HG03064 (cell line): ENCODE measurements at regions not wholly inside any gene's neighbourhood (a gene's known extent, or its start where the extent isn't known, plus 50 kb on each side); places are given as distances from the start of the nearest gene placed in this dataset.
"Not testable (repeated sequence)": the region's sequence is repeated elsewhere in the genome, so short reads cannot be mapped to it uniquely, and the experiment has no call there.

Experiments used
- ATAC-seq: cut with Tn5 transposase; IDR thresholded peaks from one replicate; pipeline ENCODE4 v1.9.1; 2021; ENCODE audit warnings: low read depth; ENCODE audit not compliant: unreplicated experiment

DNA sequence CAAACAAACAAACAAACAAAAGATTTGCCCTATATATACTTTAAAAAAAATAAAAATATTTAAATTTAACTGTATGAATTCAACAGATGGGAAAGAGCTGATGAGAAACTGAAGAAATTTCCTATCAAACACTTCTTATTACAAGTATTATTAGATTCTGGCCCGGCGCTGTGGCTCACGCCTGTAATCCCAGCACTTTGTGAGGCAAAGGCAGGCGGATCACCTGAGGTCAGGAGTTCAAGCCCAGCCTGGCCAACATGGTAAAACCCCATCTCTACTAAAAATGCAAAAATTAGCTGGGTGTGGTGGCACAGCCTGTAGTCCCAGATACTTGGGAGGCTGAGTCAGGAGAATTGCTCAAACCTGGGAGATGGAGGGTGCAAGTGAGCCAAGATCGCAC is 180.8 kb downstream of the ABCC12 start:
- not testable (repeated sequence) for ATAC-seq

DNA sequence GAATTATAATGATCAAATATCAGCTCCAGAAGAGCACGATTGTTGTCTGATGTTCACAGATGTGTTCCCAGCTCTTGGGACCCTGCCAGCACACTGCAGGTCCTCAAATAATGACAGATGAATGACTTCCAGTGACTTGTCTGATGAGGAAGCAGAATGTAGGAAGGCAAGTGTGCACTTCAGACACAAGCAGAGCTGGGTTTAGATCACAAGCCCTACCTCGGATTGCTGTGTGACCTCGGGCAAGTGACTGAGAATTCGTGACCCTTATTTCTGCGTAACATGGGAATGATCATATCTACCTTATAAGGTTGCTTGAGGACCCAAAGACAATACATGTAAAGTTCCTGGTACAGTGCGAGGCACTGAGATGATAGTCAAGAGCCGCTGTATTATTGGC is 182.2 kb downstream of the ABCC12 start:
- ATAC-seq = no peak

DNA sequence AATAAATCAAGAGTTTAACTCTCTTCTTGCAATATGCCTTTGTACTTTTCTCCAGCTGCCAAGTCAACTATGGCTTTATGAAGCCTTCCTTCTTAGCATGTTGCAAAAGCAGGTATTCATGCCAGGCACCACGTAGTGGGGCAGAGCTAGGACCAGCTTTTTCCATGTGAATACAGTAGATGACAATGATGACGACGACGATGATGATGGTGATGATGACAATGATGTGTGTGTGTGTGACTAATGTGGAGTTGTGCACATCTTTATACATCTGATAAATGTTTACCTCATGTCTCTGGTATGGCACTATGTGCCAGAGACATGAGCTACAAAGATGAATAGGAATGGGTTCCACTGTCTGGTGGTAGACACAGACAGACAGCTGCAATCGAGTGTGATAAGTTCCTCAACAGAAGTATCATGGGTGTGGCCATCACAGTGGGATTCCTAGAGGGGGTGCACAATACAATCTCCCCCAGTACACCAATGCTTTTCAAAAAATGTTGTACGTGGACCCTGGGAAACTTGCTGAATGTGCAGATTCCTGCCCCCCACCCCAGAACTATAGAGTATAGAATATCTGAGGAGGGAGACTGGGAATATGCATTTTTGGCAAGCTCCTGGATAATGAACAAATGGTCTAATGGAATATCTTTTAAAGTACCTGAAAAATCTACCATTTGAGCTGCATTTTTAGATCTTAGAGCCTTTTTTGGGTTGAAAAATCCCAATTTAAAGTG is 183.4 kb downstream of the ABCC12 start:
- no peak for ATAC-seq

DNA sequence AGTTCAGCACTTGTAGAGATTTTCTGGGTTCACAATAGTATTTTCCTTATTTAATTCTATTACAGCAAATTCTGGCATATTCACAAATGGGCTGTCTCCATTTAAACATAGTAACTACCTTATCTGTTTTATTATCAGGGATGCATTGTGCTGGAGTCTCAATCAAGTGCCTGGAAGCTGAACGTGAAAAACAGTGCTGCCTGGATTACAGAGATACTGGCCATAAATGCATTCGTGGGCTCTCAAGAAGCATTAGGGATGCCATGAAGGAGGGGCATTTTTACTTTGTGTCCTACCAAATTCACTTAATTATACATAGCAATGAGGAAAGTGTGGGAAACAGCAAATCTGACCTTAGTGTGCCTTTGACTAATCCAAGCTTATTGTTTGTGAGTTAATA is 184.6 kb downstream of the ABCC12 start:
- no peak for ATAC-seq

- ATAC-seq = no peak
Observed at GRCh38 chr16:47970291-47970931, 185.4 kb downstream of the ABCC12 start.

GRCh38 chr16:47967374-47967773 is 188.4 kb downstream of the ABCC12 start:
- ATAC-seq = no peak

GRCh38 chr16:47966325-47966724 is 189.5 kb downstream of the ABCC12 start:
- ATAC-seq = no peak

- ATAC-seq = no peak
Observed at GRCh38 chr16:47965439-47965838, 190.4 kb downstream of the ABCC12 start.

DNA sequence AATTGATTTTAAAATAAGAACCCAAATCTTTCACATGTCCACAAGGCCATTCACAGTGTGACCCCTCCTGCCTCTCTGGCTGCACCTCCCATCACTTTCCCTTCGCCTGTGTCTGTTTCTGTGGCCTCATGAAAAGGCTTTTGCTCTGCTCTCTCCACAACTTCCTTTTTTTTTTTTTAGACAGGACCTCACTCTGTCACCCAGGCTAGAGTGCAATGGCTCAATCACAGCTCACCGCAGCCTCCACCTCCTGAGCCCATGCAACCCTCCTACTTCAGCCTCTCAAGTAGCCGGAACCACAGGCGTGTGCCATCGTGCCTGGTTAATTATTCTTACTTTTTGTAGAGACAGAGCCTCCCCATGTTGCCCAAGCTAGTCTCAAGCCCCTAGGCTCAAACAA is 197.1 kb downstream of the ABCC12 start:
- ATAC-seq = no peak

GRCh38 chr16:47956916-47957315 is 198.9 kb downstream of the ABCC12 start:
- ATAC-seq = no peak

DNA sequence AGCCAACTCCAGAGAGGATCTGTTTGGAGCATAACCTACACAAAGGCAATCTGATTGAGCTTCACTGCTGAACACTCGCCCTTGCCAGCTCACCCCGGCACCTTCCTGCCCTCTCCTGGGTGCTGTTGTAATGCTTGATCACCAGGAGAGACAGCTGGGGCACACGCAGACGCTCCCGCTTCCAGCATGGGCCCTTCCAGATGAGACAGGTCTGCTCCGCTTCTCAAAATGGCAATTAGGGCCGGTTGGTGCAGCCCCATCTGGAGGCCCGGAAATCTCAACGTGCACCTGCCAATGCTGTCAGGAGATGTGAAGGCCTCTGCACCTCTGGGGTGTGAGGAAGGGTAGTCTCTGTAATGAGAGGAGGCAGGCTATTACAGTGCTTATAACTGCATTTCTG is 206.1 kb downstream of the ABCC12 start:
- no peak for ATAC-seq

DNA sequence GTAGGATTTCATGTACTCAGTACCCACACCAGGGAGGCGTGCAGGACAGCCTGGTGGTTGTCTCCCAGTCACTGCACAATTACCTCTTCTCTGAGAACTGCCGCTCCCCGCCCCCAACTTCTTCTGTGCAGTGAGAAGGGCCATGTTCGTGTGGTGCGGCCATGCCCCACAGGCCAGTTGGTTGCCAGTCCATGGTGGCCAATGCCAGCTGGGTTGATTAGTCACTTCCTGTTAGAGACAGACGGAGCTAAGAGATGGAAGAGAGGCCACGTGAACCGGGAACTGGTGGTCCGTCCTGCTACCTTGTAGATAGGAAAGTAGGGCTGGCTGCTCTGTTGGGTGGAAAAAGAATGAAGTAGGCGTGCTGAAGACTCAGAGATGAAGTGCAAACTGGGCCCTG is 206.5 kb downstream of the ABCC12 start:
- ATAC-seq = no peak

- no peak for ATAC-seq
Observed at GRCh38 chr16:47947723-47948122, 208.1 kb downstream of the ABCC12 start.

DNA sequence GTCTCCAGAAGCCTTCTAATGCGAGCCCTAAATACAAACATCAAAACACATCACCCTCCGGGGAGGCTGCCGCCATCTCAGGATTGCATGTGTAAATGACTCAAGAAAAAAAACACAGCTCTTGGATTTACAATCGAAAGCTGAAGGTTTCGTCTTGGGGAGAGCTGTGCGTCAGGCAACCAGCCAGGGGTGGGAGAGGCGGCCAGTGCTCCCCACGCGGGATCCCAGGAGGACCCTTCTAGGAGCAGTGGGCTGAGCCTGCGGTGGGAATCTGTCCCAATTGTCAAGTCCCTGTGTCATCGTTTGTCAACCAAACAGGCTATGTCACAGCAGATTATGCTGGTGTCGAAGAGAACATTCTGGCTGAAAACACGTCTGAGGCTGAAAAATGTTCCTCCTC is 209.7 kb downstream of the ABCC12 start:
- ATAC-seq = no peak

GRCh38 chr16:47944589-47944988 is 211.2 kb downstream of the ABCC12 start:
- no peak for ATAC-seq

- no peak for ATAC-seq
Observed at GRCh38 chr16:47943235-47943634, 212.6 kb downstream of the ABCC12 start.

- ATAC-seq = no peak
Observed at GRCh38 chr16:47940466-47940865, 215.3 kb downstream of the ABCC12 start.

DNA sequence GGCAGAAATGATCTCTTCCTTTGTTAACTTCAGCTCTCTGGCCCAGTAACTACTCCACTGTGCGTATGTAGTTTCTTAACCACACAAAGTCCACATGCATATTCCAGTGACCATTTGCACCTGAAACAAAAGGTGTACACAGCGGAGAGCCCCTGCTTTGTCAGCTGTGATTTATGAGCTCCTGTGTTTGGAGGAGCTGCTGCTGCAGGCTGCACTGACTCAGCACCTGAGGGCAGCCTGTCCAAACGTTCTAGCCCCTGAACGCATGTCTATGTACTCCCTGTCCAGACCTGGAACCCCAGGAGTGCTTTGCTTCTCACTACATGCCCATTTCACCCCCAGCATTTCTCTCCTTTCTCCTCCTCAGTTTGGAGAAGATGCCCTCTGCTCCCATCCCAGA is 216.1 kb downstream of the ABCC12 start:
- ATAC-seq = no peak

GRCh38 chr16:47938272-47938671 is 217.5 kb downstream of the ABCC12 start:
- no peak for ATAC-seq

DNA sequence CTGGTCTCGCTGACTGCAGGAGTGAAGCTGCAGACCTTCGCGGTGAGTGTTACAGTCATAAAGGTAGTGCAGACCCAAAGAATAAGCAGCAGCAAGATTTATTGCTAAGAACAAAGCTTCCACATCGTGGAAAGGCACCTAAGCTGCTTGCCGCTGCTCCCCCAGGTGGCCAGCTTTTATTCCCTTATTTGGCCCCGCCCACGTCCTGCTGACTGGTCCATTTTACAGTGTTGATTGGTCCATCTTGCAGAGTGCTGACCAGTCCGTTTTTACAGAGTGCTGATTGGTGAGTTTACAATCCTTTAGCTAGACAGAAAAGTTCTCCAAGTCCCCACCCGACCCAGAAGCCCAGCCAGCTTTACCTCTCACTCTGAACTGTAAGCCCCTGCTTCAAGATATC is 227.8 kb downstream of the ABCC12 start:
- no peak for ATAC-seq

GRCh38 chr16:47927330-47927729 is 228.5 kb downstream of the ABCC12 start:
- no peak for ATAC-seq

- no peak for ATAC-seq
Observed at GRCh38 chr16:47925811-47926460, 229.9 kb downstream of the ABCC12 start.
